ENCODE measurements at regions not wholly inside any gene's neighbourhood (a gene's known extent, or its start where the extent isn't known, plus 50 kb on each side); places are given as distances from the start of the nearest gene placed in this dataset.

DNA sequence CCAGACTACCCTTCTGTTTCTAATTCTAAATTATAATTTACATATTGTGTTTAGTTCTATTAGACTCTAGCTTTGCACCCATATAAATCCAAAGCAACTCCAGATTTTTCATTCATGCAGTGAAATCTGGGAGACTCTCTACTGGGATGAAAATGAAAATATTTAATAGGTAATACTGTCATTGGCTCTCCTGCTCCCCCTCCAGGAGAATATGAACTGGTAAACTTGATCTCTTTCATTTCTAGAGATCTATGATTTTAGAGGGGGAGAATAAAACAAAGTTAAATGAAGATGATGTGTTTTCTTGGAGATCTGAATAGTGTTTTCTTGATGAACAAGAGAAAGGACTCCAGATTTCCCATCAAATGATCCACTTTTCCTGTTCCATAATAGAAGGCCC, 104.3 kb upstream of the TMCC3 start:
- Histone ChIP-seq H3K4me1 (ENCODE audit: control insufficient read depth, insufficient read depth, low read length) (peaks cover 7% of the 10 kb centered on the region), H3K27ac (ENCODE audit: low read length) (no peak overlapping the region), H3K27me3 (ENCODE audit: control insufficient read depth, insufficient read depth, low read length) (no peaks in the 10 kb centered on the region), H3K36me3 (ENCODE audit: control insufficient read depth, insufficient read depth, low read length) (no peaks in the 10 kb centered on the region), H3K9me3 (ENCODE audit: control insufficient read depth, insufficient read depth, low read length) (no peaks in the 10 kb centered on the region), H3K4me3 (ENCODE audit: low read length) (no peak overlapping the region)
- no peak for DNase-seq
- intact Hi-C loops (cut with micrococcal nuclease) = no loop called here
- peaks cover 11 to 13% of the 10 kb centered on the region in 2 donors for H3K27me3 Mint-ChIP-seq (ENCODE audit: low read depth in 2 of 2)
- no peaks in the 10 kb centered on the region for H3K9me3 Mint-ChIP-seq
- no peak overlapping the region for H3K27ac Mint-ChIP-seq
- peaks cover 8 to 14% of the 10 kb centered on the region in 2 donors for H3K4me1 Mint-ChIP-seq
- H3K4me3 Mint-ChIP-seq = no peak overlapping the region
- TF ChIP-seq, protein P1, sequence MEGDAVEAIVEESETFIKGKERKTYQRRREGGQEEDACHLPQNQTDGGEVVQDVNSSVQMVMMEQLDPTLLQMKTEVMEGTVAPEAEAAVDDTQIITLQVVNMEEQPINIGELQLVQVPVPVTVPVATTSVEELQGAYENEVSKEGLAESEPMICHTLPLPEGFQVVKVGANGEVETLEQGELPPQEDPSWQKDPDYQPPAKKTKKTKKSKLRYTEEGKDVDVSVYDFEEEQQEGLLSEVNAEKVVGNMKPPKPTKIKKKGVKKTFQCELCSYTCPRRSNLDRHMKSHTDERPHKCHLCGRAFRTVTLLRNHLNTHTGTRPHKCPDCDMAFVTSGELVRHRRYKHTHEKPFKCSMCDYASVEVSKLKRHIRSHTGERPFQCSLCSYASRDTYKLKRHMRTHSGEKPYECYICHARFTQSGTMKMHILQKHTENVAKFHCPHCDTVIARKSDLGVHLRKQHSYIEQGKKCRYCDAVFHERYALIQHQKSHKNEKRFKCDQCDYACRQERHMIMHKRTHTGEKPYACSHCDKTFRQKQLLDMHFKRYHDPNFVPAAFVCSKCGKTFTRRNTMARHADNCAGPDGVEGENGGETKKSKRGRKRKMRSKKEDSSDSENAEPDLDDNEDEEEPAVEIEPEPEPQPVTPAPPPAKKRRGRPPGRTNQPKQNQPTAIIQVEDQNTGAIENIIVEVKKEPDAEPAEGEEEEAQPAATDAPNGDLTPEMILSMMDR (IDR thresholded peaks at IDR 0.05) = no peak
- H3K36me3 Mint-ChIP-seq = no peaks in the 10 kb centered on the region
- no peak for ATAC-seq

DNA sequence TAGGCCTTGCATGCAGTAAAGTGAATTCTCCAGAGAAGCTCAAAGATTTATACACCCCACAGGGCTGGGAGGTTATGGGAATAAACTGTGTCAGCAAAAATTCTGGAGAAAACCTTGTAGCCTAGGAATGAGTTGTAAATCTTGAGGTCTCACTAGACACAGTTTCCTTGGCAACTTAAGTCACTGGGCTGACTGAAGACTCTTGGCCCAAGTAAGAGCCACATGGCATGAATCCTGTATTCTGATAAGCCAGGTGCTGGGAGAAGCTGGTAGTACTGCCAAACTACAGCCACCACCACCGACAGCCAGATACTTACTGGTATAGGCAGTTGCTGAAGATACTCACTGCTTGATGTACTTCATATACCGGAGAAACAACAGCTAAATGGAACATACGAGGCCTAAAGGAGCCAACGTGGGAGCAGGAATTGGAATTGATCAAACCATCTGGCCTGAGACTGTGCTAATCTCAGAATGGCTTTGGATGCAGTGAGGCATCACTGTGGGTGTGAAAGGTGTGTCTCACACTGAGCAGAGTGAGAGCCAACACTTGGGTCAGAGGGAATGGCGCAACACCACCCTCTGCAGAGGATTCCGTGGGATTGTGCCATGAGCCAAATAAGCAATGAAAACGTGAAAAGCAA, 102.8 kb upstream of the TMCC3 start:
- H3K9me3 ChIP-seq (ENCODE audit: control insufficient read depth, insufficient read depth, low read length) = no peaks in the 10 kb centered on the region
- no peaks in the 10 kb centered on the region for H3K27me3 ChIP-seq (ENCODE audit: control insufficient read depth, insufficient read depth, low read length)
- WGBS (ENCODE audit: insufficient coverage) = 85% methylated on average over 7 of the region's 7 CpGs
- H3K4me1 Mint-ChIP-seq = peaks cover 8 to 14% of the 10 kb centered on the region in 2 donors
- no peaks in the 10 kb centered on the region for H3K36me3 ChIP-seq (ENCODE audit: control insufficient read depth, insufficient read depth, low read length)
- no peak for DNase-seq
- ATAC-seq = peak in 2 of 3 donors; percentile 49 to 63
- H3K9me3 Mint-ChIP-seq = no peaks in the 10 kb centered on the region
- H3K27ac ChIP-seq (ENCODE audit: low read length) = no peak overlapping the region
- TF ChIP-seq, protein P1 (IDR thresholded peaks at IDR 0.05) = no peak
- intact Hi-C loops (cut with micrococcal nuclease) = no loop called here
- peaks cover 7% of the 10 kb centered on the region for H3K4me1 ChIP-seq (ENCODE audit: control insufficient read depth, insufficient read depth, low read length)
- peaks cover 11 to 13% of the 10 kb centered on the region in 2 donors for H3K27me3 Mint-ChIP-seq (ENCODE audit: low read depth in 2 of 2)
- H3K4me3 ChIP-seq (ENCODE audit: low read length) = no peak overlapping the region
- H3K27ac Mint-ChIP-seq = no peak overlapping the region
- H3K36me3 Mint-ChIP-seq = no peaks in the 10 kb centered on the region
- no peak overlapping the region for H3K4me3 Mint-ChIP-seq

DNA sequence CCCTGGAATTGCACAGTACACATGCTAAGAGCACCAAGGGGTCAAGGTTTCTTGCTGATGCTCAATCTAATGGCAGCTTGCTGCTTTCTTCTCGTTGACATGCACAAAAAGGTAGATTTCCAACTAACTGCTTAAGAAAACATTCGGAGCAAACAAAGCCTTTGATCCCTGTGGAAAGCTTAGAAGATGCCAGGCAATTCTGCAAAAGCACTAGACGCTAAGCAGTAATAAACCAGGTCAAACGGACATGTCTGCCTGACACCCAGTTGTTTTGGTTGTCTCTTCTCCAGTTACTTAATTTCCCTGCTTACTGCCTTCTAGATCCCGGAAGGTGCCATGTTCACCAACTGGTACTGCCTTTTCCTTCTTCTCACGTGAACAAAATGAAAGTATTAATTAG, 100.5 kb upstream of the TMCC3 start:
- WGBS (ENCODE audit: insufficient coverage) = 78% methylated on average over 6 of the region's 6 CpGs
- H3K27ac ChIP-seq (ENCODE audit: low read length) = no peak overlapping the region
- no peak overlapping the region for H3K4me3 ChIP-seq (ENCODE audit: low read length)
- no peak for ATAC-seq
- TF ChIP-seq, protein P1 (IDR thresholded peaks at IDR 0.05) = no peak
- DNase-seq = no peak
- intact Hi-C loops (cut with micrococcal nuclease) = no loop called here
- peaks cover 7% of the 10 kb centered on the region for H3K4me1 ChIP-seq (ENCODE audit: control insufficient read depth, insufficient read depth, low read length)
- peaks cover 13 to 18% of the 10 kb centered on the region in 2 donors for H3K27me3 Mint-ChIP-seq (ENCODE audit: low read depth in 2 of 2)
- H3K9me3 ChIP-seq (ENCODE audit: control insufficient read depth, insufficient read depth, low read length) = no peaks in the 10 kb centered on the region
- no peaks in the 10 kb centered on the region for H3K36me3 Mint-ChIP-seq
- no peaks in the 10 kb centered on the region for H3K36me3 ChIP-seq (ENCODE audit: control insufficient read depth, insufficient read depth, low read length)
- no peaks in the 10 kb centered on the region for H3K27me3 ChIP-seq (ENCODE audit: control insufficient read depth, insufficient read depth, low read length)
- no peak overlapping the region for H3K4me3 Mint-ChIP-seq
- H3K27ac Mint-ChIP-seq = no peak overlapping the region
- peaks cover 8 to 14% of the 10 kb centered on the region in 2 donors for H3K4me1 Mint-ChIP-seq
- no peaks in the 10 kb centered on the region for H3K9me3 Mint-ChIP-seq

DNA sequence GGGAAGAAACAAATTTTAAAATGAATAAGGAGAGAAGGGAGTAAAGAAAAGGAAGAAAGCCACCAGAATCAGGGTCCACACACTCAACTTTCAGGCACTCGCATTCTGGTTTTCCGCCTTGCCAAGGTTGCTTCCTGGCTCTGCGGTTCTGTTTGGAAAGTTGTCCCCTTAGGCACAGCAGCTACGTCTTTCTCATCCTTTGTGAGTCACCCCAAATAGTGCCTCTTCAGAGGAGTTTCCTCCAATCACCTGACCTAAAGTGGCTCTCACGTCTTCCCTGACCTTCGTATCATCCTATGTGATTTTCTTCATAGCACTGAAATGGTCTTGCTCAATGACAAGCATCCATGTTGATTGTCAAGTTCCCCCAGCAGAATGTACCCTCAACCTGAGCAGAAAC, 99.5 kb upstream of the TMCC3 start:
- intact Hi-C loops (cut with micrococcal nuclease) = no loop called here
- Mint-ChIP-seq H3K36me3 (no peaks in the 10 kb centered on the region), H3K27ac (no peak overlapping the region), H3K9me3 (no peaks in the 10 kb centered on the region), H3K4me3 (no peak overlapping the region), H3K4me1 (peaks cover 8 to 13% of the 10 kb centered on the region in 2 donors), H3K27me3 (ENCODE audit: low read depth in 2 of 2) (peaks cover 13 to 18% of the 10 kb centered on the region in 2 donors)
- no peaks in the 10 kb centered on the region for H3K27me3 ChIP-seq (ENCODE audit: control insufficient read depth, insufficient read depth, low read length)
- H3K9me3 ChIP-seq (ENCODE audit: control insufficient read depth, insufficient read depth, low read length) = no peaks in the 10 kb centered on the region
- peaks cover 7% of the 10 kb centered on the region for H3K4me1 ChIP-seq (ENCODE audit: control insufficient read depth, insufficient read depth, low read length)
- TF ChIP-seq, protein P1 (IDR thresholded peaks at IDR 0.05) = no peak
- H3K4me3 ChIP-seq (ENCODE audit: low read length) = no peak overlapping the region
- H3K36me3 ChIP-seq (ENCODE audit: control insufficient read depth, insufficient read depth, low read length) = no peaks in the 10 kb centered on the region
- DNase-seq (no peak), ATAC-seq (no peak)
- 94% methylated on average over 6 of the region's 6 CpGs for WGBS (ENCODE audit: insufficient coverage)
- H3K27ac ChIP-seq (ENCODE audit: low read length) = no peak overlapping the region
